ENCODE measurements at regions not wholly inside any gene's neighbourhood (a gene's known extent, or its start where the extent isn't known, plus 50 kb on each side); places are given as distances from the start of the nearest gene placed in this dataset.
"Not testable (repeated sequence)": the region's sequence is repeated elsewhere in the genome, so short reads cannot be mapped to it uniquely, and the experiment has no call there.

DNA sequence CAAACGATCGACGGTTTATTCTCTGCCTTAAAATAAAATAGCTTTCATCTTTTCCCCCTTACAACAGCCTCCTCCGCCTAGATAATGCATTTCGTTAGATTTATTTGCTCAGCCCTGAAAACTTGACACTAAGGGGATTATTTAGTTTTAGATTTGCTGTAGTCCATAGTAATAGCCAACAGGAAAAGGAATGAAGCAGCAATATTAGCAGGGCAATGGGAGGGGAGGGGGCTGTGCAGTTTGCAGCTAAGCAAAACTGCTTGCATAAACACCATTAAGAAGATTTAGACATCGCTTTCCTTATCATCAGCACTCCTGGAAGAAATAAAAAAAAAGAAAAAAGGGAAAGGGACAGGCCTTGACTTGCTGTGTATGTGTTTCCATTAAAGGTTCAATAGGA is 286.5 kb upstream of the SOX14 start:
- in situ Hi-C loops (cut with MboI; ENCODE audit: low pct_unique_long_range_greater_than_20kb, low sequenced_read_pairs): no loop called here
- DNase-seq: no peak

GRCh38 chr3:137509354-137510045 is 254.6 kb upstream of the SOX14 start:
- in situ Hi-C loops (cut with MboI; ENCODE audit: low pct_unique_long_range_greater_than_20kb, low sequenced_read_pairs): no loop called here
- no peak for DNase-seq

- DNase-seq: no peak
- in situ Hi-C loops (cut with MboI; ENCODE audit: low pct_unique_long_range_greater_than_20kb, low sequenced_read_pairs): no loop called here
These were observed 252.5 kb upstream of the SOX14 start for GRCh38 chr3:137511655-137512054.

- in situ Hi-C loops (cut with MboI; ENCODE audit: low pct_unique_long_range_greater_than_20kb, low sequenced_read_pairs): no loop called here
These were observed 249.3 kb upstream of the SOX14 start for GRCh38 chr3:137514853-137515252.

DNA sequence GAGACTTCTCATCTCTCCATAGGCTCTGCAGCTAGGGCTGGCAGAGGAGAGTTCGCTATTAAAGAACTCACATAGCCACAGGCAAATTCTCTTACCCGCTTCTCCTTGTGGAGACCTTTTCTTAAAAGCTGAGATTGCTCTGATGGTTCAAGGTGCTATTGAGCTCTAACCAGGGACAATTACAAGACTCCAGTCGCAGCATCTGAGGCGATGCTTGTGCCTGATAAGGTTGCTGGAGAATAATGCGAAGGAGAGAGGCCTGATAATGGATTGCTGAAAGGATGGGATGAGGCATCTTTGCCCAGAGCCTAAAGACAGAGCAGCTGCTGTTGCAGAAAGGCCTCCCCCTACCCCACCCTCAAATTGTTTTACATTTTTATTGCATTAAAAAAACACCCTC is 244.5 kb upstream of the SOX14 start:
- in situ Hi-C loops (cut with MboI; ENCODE audit: low pct_unique_long_range_greater_than_20kb, low sequenced_read_pairs): no loop called here
- DNase-seq: no peak

More at GRCh38 chr3:137514853-137515252, 249.3 kb upstream of the SOX14 start:
- no peak for DNase-seq

DNA sequence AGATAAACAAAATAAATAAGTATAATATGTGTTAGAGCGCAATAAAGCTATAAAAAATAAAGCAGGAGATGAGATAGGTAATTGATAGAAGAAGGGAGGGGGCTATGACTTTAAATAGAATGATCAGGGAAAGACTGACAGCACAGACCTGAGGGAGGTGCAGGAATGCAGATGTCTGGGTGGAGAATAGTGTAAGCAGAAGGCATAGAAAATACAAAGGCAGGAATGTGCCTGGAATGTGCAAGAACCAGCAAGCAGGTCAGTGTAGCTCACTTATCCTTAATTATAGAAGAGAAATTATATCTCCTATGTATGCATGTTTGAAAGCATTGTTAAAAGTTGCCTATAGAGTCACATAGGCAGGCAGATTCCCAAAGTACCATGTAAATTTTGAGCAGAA is 239.4 kb upstream of the SOX14 start:
- DNase-seq: no peak
- in situ Hi-C loops (cut with MboI; ENCODE audit: low pct_unique_long_range_greater_than_20kb, low sequenced_read_pairs): no loop called here

DNA sequence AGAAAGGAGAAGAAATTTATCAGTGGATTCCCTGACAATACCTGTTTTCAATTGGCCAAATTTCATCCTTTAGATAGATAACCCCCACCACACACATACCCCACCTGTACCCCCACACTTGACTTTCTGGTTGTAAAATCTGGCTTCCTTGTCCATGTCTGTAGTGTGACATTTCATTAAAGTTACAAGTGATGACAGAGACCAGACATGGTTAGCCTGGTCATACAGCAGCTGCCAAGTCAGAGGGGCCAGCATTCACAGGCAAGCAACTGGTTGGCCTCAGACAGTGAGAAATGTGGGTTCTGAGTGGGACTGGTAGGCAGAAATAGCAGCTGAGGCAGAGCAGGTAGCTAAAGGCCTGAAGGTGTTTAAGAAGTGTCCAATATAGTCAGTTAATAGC is 238.6 kb upstream of the SOX14 start:
- in situ Hi-C loops (cut with MboI; ENCODE audit: low pct_unique_long_range_greater_than_20kb, low sequenced_read_pairs): no loop called here
- no peak for DNase-seq

GRCh38 chr3:137542049-137542448 is 222.1 kb upstream of the SOX14 start:
- no peak for DNase-seq
- in situ Hi-C loops (cut with MboI; ENCODE audit: low pct_unique_long_range_greater_than_20kb, low sequenced_read_pairs): no loop called here

GRCh38 chr3:137554242-137554641 is 209.9 kb upstream of the SOX14 start:
- in situ Hi-C loops (cut with MboI; ENCODE audit: low pct_unique_long_range_greater_than_20kb, low sequenced_read_pairs): no loop called here
- no peak for DNase-seq

DNA sequence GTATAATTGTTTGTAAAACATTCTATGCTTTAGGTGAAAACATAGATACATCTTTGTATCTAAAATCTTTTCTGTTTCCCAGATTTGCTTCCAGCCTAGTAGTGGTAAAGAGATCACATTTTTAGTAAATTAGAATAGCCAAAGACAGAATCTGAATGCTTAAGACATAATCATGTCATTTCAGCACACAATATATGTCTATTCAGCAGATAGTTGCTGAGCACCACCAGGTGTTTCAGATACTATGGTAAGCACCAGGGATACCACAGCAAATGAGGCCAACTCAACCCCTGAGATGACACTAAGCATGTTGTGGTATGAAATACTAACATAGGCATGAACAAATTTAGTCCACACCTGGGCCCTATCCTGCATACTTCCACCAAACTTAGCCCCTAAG is 195.2 kb upstream of the SOX14 start:
- in situ Hi-C loops (cut with MboI; ENCODE audit: low pct_unique_long_range_greater_than_20kb, low sequenced_read_pairs): no loop called here
- no peak for DNase-seq

- no peak for DNase-seq
- in situ Hi-C loops (cut with MboI; ENCODE audit: low pct_unique_long_range_greater_than_20kb, low sequenced_read_pairs): no loop called here
These were observed 191.2 kb upstream of the SOX14 start for GRCh38 chr3:137572931-137573330.

- in situ Hi-C loops (cut with MboI; ENCODE audit: low pct_unique_long_range_greater_than_20kb, low sequenced_read_pairs): no loop called here
- DNase-seq: no peak
These were observed 181.6 kb upstream of the SOX14 start for GRCh38 chr3:137582484-137582883.

DNA sequence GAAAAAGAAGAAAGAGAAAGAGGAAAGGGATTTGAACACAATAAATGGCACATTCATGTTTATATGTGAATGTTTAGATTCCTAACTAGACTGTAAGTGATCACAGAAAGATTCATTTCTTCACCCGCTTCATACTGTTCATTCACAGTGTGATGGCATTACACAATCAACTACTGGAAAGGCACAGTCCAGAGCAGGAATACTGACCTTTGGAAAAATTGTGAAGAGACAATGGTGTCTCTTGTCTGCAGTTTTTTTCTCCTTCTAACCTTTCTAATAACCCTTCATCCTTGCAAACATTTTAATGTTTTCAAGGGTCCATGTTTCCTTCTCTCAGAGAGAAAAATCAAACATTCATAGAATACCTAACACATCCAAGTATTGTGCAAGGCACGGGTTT is 180.9 kb upstream of the SOX14 start:
- in situ Hi-C loops (cut with MboI; ENCODE audit: low pct_unique_long_range_greater_than_20kb, low sequenced_read_pairs): no loop called here

GRCh38 chr3:137588871-137589270 is 175.2 kb upstream of the SOX14 start:
- DNase-seq: no peak
- in situ Hi-C loops (cut with MboI; ENCODE audit: low pct_unique_long_range_greater_than_20kb, low sequenced_read_pairs): no loop called here

More for the DNA sequence above, 180.9 kb upstream of the SOX14 start:
- no peak for DNase-seq

DNA sequence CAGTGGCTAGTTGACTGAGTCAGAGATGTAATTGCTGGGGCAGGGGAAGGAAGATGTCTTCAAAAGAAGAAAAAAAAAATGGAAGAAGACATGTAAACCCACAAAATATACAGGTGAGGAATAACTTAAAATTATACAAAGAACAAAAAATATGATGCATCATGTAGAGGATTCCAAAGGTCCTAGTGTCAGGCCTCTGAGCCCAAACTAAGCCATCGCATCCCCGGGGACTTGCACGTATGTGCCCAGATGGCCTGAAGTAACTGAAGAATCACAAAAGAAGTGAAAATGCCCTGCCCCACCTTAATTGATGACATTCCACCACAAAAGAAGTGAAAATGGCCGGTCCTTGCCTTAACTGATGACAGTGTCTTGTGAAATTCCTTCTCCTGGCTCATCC is 168.7 kb upstream of the SOX14 start:
- in situ Hi-C loops (cut with MboI; ENCODE audit: low pct_unique_long_range_greater_than_20kb, low sequenced_read_pairs); DNase-seq: not testable (repeated sequence)

GRCh38 chr3:137610723-137611122 is 153.4 kb upstream of the SOX14 start:
- in situ Hi-C loops (cut with MboI; ENCODE audit: low pct_unique_long_range_greater_than_20kb, low sequenced_read_pairs): no loop called here
- DNase-seq: no peak

GRCh38 chr3:137612291-137612690 is 151.8 kb upstream of the SOX14 start:
- in situ Hi-C loops (cut with MboI; ENCODE audit: low pct_unique_long_range_greater_than_20kb, low sequenced_read_pairs): no loop called here

GRCh38 chr3:137615659-137616418 is 148.3 kb upstream of the SOX14 start:
- in situ Hi-C loops (cut with MboI; ENCODE audit: low pct_unique_long_range_greater_than_20kb, low sequenced_read_pairs): no loop called here
- no peak for DNase-seq

More at GRCh38 chr3:137612291-137612690, 151.8 kb upstream of the SOX14 start:
- no peak for DNase-seq

- no peak for DNase-seq
- in situ Hi-C loops (cut with MboI; ENCODE audit: low pct_unique_long_range_greater_than_20kb, low sequenced_read_pairs): no loop called here
These were observed 122.0 kb upstream of the SOX14 start for GRCh38 chr3:137641879-137642704.

DNA sequence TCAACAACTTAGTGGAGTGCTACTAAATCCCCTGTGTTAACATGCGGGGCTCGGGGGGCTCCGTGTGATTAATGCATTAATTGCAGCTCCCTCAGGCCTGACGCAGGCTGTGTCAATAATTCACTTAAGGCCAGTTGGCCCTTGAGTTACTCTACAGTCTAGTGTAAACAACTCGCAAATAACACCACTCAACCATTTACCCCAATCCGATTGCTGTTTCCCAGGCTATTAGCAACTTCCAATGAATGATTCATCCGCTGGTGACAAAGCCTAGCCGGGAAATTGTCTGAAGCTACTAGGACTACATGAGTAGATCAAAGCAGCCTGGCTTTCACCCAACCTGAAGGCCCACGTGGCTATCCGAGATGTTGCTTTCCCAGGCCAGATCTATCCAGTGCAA is 121.3 kb upstream of the SOX14 start:
- DNase-seq: no peak
- in situ Hi-C loops (cut with MboI; ENCODE audit: low pct_unique_long_range_greater_than_20kb, low sequenced_read_pairs): no loop called here
